Fibroblast of skin of abdomen (primary cell): ENCODE measurements at regions not wholly inside any gene's neighbourhood (a gene's known extent, or its start where the extent isn't known, plus 50 kb on each side); places are given as distances from the start of the nearest gene placed in this dataset.
"Not testable (repeated sequence)": the region's sequence is repeated elsewhere in the genome, so short reads cannot be mapped to it uniquely, and the experiment has no call there.

Experiments
- DNase-seq: peaks from one replicate; pipeline ENCODE4 v3.0.0-alpha.2; 2013

DNA sequence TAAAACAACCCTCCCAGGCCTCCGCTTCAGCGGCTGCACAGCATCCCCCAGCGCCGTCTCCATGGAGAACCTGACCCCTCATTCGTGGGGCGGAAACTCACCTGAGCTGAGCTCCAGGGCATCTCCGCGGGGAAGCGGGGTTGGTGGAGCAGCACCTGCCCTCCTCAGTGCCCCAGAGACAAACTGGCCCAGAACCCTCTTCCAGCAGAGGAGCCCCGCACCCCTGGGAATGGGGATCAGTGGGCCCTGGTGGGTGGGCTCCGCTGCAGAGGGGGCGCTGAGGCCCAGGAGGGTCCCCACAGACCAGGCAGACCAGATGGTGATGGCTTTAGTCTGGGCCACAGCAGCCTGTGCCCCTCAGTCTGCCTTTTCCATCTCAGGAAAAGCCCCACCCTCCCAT, 261.2 kb downstream of the ADGRD1 start:
- DNase-seq: not testable (repeated sequence)

GRCh38 chr12:131216587-131216986, 262.9 kb downstream of the ADGRD1 start:
- DNase-seq: not testable (repeated sequence)

GRCh38 chr12:131217024-131217586, 263.4 kb downstream of the ADGRD1 start:
- no peak for DNase-seq

- no peak for DNase-seq
These were observed 264.6 kb downstream of the ADGRD1 start for GRCh38 chr12:131218026-131218922.

DNA sequence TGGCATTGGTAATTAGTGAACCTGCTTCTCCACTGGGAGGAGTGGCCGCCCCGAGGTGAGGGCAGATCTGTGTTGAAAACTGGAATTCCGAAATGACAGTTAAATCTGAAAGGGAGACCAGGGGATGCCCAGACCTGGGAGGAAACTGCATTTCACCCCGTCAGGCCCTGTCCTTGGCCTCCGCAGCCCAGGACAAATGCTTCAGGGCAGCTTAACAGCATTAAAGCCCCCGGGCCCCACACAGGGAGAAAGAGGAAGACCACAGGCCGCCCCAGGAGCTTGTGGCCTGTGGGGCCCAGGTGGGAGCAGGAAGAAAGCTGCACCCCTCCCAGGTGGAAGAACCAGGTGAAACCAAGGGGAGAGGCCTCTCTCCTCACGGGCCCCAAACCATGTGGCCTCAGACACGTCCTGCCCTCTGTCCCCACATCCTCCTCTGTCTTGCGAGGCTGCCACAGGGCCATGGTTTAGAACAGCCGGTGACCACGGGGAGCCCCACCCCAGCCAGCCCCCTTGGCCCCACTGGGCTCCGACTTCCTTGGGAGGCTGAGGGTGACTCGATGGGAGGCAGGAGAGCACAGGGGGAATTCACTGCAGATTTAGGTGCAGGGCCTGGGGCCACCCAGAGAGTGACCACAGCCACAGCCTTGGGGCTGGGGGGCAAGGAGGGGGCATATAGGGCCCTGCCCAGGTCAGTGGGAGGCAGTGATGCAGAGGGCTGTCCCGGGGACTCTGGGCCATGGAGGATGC, 265.4 kb downstream of the ADGRD1 start:
- DNase-seq: no peak

- no peak for DNase-seq
These were observed 266.1 kb downstream of the ADGRD1 start for GRCh38 chr12:131219670-131220330.

GRCh38 chr12:131220331-131220685, 266.6 kb downstream of the ADGRD1 start:
- DNase-seq: no peak

- no peak for DNase-seq
These were observed 267.6 kb downstream of the ADGRD1 start for GRCh38 chr12:131221061-131221956.

DNA sequence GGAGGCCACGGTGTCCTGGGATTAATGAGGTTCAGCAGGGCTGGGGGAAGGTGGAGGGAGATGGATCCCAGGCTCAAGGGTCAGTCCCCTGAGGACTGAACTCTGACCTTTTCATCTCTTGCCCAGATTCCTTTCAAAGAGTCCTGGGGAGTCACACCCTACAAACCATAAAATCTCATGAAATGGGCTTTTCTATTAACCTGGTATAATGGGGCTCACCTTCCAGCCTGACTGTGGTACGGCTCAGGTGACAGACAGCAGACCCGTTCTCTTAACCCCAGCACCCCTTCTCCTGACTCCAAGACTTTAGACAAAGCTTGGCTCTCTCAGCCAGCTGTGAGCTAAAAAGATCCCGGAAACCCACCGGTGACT, 268.2 kb downstream of the ADGRD1 start:
- DNase-seq: no peak

GRCh38 chr12:131222329-131223139, 268.8 kb downstream of the ADGRD1 start:
- no peak for DNase-seq

DNA sequence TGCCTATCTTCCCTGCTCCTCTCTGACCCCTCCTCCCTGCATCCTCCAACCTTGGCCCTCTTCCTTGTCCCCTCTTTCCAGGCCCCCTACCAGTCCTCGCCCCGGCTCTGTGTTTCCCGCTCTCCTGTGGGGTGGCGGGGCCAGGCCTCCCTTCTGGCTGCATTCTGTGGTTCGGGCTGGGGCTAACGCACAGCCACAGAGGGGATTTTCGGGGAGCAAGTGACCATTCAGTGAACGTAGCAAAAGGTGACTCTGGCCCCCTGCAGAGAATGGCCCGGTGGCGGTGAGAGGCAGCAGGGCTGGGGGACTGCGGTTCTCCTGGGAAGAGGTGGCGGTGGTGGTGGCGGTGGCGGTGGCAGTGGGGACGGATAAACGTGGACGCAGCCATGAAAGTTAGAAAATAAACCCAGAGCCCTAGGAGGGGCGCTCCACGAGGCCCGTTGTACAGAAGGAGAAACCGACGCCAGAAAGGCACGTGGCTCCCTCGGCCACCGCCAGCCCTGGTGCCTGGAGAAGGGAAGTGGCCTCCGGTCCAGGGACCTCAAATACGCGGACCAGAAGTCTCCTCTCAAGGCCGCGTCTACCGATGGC, 269.6 kb downstream of the ADGRD1 start:
- DNase-seq: no peak

GRCh38 chr12:131223791-131224225, 270.1 kb downstream of the ADGRD1 start:
- no peak for DNase-seq

- not testable (repeated sequence) for DNase-seq
These were observed 270.7 kb downstream of the ADGRD1 start for GRCh38 chr12:131224226-131225065.

DNA sequence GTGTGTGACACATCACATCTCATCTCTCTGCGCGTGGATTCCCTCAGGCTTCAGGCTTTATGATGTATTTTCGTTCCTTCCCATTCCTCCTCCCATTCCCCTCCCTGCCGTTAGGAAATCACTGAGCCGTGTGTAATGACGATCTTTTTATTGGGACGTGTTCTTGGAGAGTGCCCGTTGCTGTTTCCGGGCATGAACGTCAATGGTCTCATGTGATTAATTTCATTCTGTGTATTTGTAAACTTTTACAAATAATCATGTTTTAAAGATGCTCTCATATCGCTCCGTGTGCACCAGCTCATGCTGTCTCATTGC, 271.3 kb downstream of the ADGRD1 start:
- not testable (repeated sequence) for DNase-seq

DNA sequence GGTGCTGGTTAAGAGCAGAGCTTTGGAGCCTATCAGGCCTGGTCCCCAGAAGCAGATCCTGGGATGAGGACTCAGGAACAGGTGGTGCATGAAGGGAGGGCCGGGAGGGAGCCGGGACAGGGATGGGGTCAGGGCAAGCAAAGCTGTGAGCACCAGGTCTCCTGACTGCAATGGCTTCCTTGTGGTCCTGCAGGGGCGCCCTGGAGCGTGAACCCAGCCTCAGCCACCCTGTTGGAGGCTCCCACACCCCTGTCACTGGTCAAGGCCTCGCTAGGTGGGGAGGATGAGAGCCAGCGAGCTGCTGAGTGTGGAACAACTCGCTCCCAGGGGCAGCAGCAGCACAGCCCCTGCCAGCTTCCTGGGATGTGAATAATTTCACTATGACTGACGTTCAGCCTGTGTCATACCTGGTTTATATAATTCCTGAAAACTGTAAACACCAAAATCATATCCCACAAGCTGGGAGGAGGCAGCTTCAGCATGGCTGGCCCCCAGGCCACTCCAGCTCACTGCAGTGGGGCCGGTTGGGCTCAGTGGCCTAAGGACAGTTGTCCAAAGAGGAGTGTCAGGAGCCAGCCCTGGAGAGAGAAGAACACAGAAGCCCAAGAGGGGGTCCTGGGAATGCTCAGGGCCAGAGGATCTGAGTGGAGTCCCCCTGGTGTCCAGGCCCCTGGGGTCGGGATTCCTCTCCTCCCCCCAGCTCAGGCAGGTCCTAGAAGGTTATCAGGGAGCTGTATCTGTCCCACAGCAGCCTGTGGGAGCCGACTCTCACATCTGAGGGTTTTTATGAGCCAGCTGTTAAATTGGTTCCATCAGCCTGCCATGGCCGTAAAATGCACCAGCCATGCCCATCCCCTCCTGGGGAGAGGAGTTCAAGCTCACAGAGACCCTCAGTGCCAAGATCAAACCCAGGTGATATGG, 272.9 kb downstream of the ADGRD1 start:
- no peak for DNase-seq

DNA sequence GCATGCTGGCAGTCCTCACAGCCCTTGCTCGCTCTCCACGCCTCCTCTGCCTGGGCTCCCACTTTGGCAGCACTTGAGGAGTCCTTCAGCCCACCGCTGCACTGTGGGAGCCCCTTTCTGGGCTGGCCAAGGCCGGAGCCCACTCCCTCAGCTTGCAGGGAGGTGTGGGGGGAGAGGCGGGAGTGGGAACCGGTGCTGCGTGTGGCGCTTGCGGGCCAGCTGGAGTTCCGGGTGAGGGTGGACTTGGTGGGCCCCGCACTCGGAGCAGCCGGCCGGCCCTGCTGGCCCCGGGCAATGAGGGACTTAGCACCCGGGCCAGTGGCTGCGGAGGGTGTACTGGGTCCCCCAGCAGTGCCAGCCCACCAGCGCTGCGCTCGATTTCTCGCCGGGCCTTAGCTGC, 273.9 kb downstream of the ADGRD1 start:
- not testable (repeated sequence) for DNase-seq

- not testable (repeated sequence) for DNase-seq
These were observed 275.3 kb downstream of the ADGRD1 start for GRCh38 chr12:131229079-131229425.
